ENCODE measurements at regions not wholly inside any gene's neighbourhood (a gene's known extent, or its start where the extent isn't known, plus 50 kb on each side); places are given as distances from the start of the nearest gene placed in this dataset.

- TF ChIP-seq CTCF (IDR thresholded peaks at IDR 0.05) (no peak), POLR2A (IDR thresholded peaks at IDR 0.05) (no peak)
Observed at GRCh38 chr2:196431957-196432356, 207.6 kb upstream of the CCDC150 start.

Measured in adrenal gland (tissue), 5 donors.